ENCODE measurements at regions not wholly inside any gene's neighbourhood (a gene's known extent, or its start where the extent isn't known, plus 50 kb on each side); places are given as distances from the start of the nearest gene placed in this dataset.

DNA sequence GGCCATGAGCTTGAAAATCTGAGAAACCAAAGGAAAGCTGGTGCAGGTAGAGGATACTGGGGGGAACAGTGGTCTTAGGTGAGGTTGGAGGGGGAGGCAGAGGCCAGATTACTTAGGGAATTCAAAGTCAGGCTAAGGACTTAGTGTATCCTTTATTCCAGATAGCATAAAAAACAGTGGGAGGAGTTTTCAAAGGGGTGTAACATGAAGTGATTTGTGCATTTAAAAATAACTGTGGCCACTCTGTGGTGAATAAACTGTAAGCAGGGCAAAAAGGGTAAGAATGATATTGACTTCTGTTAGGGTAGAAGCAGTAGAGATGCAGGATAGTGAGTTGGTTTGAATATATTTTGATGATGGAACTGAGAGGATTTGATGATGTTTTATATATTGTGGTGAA, 313.2 kb downstream of the EMP1 start:
- Histone ChIP-seq H3K9ac (ENCODE audit: low read length) (no peak overlapping the region), H2AFZ (ENCODE audit: low read length) (no peak overlapping the region), H3K4me3 (ENCODE audit: low read length) (no peak overlapping the region), H3K27ac (ENCODE audit: low read length) (no peak overlapping the region), H3K36me3 (replicated peaks; ENCODE audit: insufficient read depth, low read length) (no peaks in the 10 kb centered on the region), H3K79me2 (ENCODE audit: low read length) (no peaks in the 10 kb centered on the region), H3K9me2 (replicated peaks; ENCODE audit: insufficient read depth, low read length) (no peaks in the 10 kb centered on the region), H3F3A (ENCODE audit: insufficient read depth, low read length) (no peaks in the 10 kb centered on the region), H3K4me1 (ENCODE audit: low read length) (no peaks in the 10 kb centered on the region), H3K27me3 (replicated peaks; ENCODE audit: insufficient read depth, low read length) (no peaks in the 10 kb centered on the region), H3K9me3 (replicated peaks; ENCODE audit: insufficient read depth, low read length) (no peaks in the 10 kb centered on the region), H3K4me2 (ENCODE audit: low read depth, low read length) (no peak overlapping the region), H4K20me1 (ENCODE audit: insufficient read depth, low read length) (no peaks in the 10 kb centered on the region)
- DNase-seq = no peak
- no peak for TF ChIP-seq EZH2phosphoT487 (IDR thresholded peaks at IDR 0.05; ENCODE audit: low read length)
- TF ChIP-seq CTCF (IDR thresholded peaks at IDR 0.05; ENCODE audit: low read length) = no peak
- no peak for TF ChIP-seq EZH2 (optimal IDR thresholded peaks at IDR 0.05; ENCODE audit: low read depth, low read length)

- DNase-seq = no peak
- Histone ChIP-seq H3K9me3 (replicated peaks; ENCODE audit: insufficient read depth, low read length) (no peaks in the 10 kb centered on the region), H3K9ac (ENCODE audit: low read length) (no peak overlapping the region), H3K79me2 (ENCODE audit: low read length) (no peaks in the 10 kb centered on the region), H3F3A (ENCODE audit: insufficient read depth, low read length) (no peaks in the 10 kb centered on the region), H3K9me2 (replicated peaks; ENCODE audit: insufficient read depth, low read length) (no peaks in the 10 kb centered on the region), H3K4me3 (ENCODE audit: low read length) (no peak overlapping the region), H3K4me1 (ENCODE audit: low read length) (no peaks in the 10 kb centered on the region), H4K20me1 (ENCODE audit: insufficient read depth, low read length) (no peaks in the 10 kb centered on the region), H3K27me3 (replicated peaks; ENCODE audit: insufficient read depth, low read length) (no peaks in the 10 kb centered on the region), H3K27ac (ENCODE audit: low read length) (no peak overlapping the region), H2AFZ (ENCODE audit: low read length) (no peak overlapping the region), H3K36me3 (replicated peaks; ENCODE audit: insufficient read depth, low read length) (no peaks in the 10 kb centered on the region), H3K4me2 (ENCODE audit: low read depth, low read length) (no peak overlapping the region)
- TF ChIP-seq EZH2 (optimal IDR thresholded peaks at IDR 0.05; ENCODE audit: low read depth, low read length) = no peak
- no peak for TF ChIP-seq CTCF (IDR thresholded peaks at IDR 0.05; ENCODE audit: low read length)
Measured at GRCh38 chr12:13505636-13506035, 309.1 kb downstream of the EMP1 start.

DNA sequence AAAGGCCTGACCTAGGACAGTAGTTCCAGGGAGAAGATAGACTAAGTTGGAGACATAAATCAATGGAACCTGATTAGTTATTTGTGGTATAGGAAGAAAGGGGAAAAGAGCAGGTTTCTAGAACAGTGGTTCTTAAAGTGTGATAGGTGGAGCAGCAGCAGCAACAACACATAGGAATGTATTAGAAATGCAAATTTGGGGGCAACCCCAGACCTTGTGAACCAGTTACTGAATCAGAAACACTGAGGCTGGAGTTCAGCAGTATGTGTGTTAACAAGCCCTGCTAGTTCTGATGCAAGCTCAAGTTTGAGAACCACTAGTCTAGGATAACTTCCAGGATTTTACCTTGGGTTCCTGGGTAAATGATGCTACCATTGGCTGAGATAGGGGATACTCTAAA, 308.7 kb downstream of the EMP1 start:
- Histone ChIP-seq H4K20me1 (ENCODE audit: insufficient read depth, low read length) (no peaks in the 10 kb centered on the region), H3K4me1 (ENCODE audit: low read length) (no peaks in the 10 kb centered on the region), H3K27ac (ENCODE audit: low read length) (no peak overlapping the region), H3K4me3 (ENCODE audit: low read length) (no peak overlapping the region), H3K9ac (ENCODE audit: low read length) (no peak overlapping the region), H3K4me2 (ENCODE audit: low read depth, low read length) (no peak overlapping the region), H3K27me3 (replicated peaks; ENCODE audit: insufficient read depth, low read length) (no peaks in the 10 kb centered on the region), H3K36me3 (replicated peaks; ENCODE audit: insufficient read depth, low read length) (no peaks in the 10 kb centered on the region), H3K79me2 (ENCODE audit: low read length) (no peaks in the 10 kb centered on the region), H3K9me3 (replicated peaks; ENCODE audit: insufficient read depth, low read length) (no peaks in the 10 kb centered on the region), H3K9me2 (replicated peaks; ENCODE audit: insufficient read depth, low read length) (no peaks in the 10 kb centered on the region), H2AFZ (ENCODE audit: low read length) (no peak overlapping the region), H3F3A (ENCODE audit: insufficient read depth, low read length) (no peaks in the 10 kb centered on the region)
- no peak for DNase-seq
- TF ChIP-seq EZH2phosphoT487 (IDR thresholded peaks at IDR 0.05; ENCODE audit: low read length) (no peak), EZH2 (optimal IDR thresholded peaks at IDR 0.05; ENCODE audit: low read depth, low read length) (no peak), CTCF (IDR thresholded peaks at IDR 0.05; ENCODE audit: low read length) (no peak)

Data from MM.1S (cell line).